ENCODE measurements at regions not wholly inside any gene's neighbourhood (a gene's known extent, or its start where the extent isn't known, plus 50 kb on each side); places are given as distances from the start of the nearest gene placed in this dataset.
"Not testable (repeated sequence)": the region's sequence is repeated elsewhere in the genome, so short reads cannot be mapped to it uniquely, and the experiment has no call there.

DNA sequence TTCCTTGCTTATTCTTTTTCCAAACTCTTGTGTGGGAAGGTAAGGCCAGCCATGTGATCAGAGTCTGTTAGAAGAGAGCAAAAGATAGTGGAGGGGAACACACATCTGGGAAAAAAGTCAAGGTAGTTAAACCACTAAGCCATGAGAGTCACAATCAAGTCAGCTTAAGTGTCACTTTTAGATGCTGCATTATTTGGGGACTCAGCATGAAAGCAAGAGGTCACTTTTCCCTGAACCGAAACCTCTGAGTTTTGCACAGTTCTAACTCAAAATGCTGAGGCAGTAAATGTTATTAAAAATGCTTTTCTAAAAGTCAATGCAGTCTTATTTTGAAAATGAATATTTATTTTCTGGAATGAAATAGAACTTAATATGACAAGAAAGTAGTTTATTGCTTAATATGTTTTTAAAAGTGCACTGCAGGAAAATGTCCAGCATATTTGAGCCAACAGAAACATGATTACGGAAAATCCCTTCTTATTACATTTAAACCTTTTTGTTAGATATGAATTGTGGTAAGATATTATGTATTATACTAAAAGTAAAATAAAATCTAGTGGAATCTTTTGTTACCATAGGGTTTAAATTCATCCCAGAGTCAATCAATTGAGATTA is 69.3 kb downstream of the RBM11 start:
- H3K79me2 ChIP-seq (ENCODE audit: insufficient read depth, low read depth): no peaks in the 10 kb centered on the region
- TF ChIP-seq, protein P1, sequence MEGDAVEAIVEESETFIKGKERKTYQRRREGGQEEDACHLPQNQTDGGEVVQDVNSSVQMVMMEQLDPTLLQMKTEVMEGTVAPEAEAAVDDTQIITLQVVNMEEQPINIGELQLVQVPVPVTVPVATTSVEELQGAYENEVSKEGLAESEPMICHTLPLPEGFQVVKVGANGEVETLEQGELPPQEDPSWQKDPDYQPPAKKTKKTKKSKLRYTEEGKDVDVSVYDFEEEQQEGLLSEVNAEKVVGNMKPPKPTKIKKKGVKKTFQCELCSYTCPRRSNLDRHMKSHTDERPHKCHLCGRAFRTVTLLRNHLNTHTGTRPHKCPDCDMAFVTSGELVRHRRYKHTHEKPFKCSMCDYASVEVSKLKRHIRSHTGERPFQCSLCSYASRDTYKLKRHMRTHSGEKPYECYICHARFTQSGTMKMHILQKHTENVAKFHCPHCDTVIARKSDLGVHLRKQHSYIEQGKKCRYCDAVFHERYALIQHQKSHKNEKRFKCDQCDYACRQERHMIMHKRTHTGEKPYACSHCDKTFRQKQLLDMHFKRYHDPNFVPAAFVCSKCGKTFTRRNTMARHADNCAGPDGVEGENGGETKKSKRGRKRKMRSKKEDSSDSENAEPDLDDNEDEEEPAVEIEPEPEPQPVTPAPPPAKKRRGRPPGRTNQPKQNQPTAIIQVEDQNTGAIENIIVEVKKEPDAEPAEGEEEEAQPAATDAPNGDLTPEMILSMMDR (conservative IDR thresholded peaks at IDR 0.05; ENCODE audit: low read depth, low read length): no peak
- H2AFZ ChIP-seq (ENCODE audit: low read depth): peak overlapping the region; percentile 38; the same call in 1 of the 2 replicates
- H4K20me1 ChIP-seq (ENCODE audit: insufficient read depth): no peaks in the 10 kb centered on the region
- no peaks in the 10 kb centered on the region for H3K27me3 ChIP-seq (ENCODE audit: insufficient read depth, low read depth)
- peaks cover 44% of the 10 kb centered on the region for H3K4me1 ChIP-seq (ENCODE audit: low read depth, poor library complexity, severe bottlenecking)
- peak overlapping the region; percentile 24; the same call in 1 of the 2 replicates for H3K9ac ChIP-seq
- no peak overlapping the region for H3K4me3 ChIP-seq (IDR thresholded peaks at IDR 0.05; ENCODE audit: insufficient read depth, low read depth, low read length)
- H3K36me3 ChIP-seq (ENCODE audit: insufficient read depth): no peaks in the 10 kb centered on the region
- peak overlapping the region; percentile 60 for H3K4me2 ChIP-seq
- peak overlapping the region; percentile 74 for H3K27ac ChIP-seq

DNA sequence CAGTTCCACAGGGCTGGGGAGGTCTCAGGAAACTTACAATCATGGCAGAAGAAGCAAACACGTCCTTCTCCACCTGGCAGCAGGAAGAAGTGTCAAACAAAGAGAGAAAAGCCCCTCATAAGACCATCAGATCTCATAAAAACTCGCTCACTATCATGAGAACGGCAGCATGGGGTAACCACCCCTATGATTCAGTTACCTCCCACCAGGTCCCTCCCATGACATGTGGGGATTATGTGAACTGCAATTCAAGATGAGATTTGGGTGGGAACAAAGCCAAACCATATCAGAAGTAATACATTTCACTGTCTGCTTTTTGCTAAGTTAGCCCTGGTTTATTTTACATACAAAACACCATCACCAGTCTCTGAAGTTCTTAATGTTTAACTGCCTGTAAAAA is 68.5 kb downstream of the RBM11 start:
- Histone ChIP-seq H3K27me3 (ENCODE audit: insufficient read depth, low read depth) (no peaks in the 10 kb centered on the region), H3K4me2 (peak overlapping the region; percentile 60), H2AFZ (ENCODE audit: low read depth) (peak overlapping the region; percentile 38), H3K4me3 (IDR thresholded peaks at IDR 0.05; ENCODE audit: insufficient read depth, low read depth, low read length) (no peak overlapping the region), H3K36me3 (ENCODE audit: insufficient read depth) (no peaks in the 10 kb centered on the region), H3K9ac (peak overlapping the region; percentile 24; the same call in 1 of the 2 replicates), H3K4me1 (ENCODE audit: low read depth, poor library complexity, severe bottlenecking) (peaks cover 44% of the 10 kb centered on the region), H4K20me1 (ENCODE audit: insufficient read depth) (no peaks in the 10 kb centered on the region), H3K79me2 (ENCODE audit: insufficient read depth, low read depth) (no peaks in the 10 kb centered on the region), H3K27ac (peak overlapping the region; percentile 74)
- TF ChIP-seq, protein P1 (conservative IDR thresholded peaks at IDR 0.05; ENCODE audit: low read depth, low read length): no peak

DNA sequence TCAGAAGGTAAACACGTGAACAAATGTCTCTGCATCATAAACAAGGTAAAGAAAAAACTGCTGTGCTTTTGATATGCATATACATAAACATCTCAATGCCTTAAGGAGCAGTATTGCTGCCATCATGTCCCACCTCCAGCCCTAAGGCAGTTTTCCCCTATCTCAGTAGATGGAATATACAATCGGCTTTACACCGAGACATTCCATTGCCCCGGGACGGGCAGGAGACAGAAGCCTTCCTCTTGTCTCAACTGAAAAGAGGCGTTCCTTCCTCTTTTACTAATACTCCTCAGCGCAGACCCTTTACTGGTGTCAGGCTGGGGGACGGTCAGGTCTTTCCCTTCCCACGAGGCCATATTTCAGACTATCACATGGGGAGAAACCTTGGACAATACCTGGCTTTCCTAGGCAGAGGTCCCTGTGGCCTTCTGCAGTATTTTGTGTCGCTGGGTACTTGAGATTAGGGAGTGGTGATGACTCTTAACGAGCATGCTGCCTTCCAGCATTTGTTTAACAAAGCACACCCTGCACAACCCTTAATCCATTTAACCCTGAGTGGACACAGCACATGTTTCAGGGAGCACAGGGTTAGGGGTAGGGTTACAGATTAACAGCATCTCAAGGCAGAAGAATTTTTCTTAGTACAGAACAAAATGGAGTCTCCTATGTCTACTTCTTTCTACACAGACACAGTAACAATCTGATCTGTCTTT is 65.4 kb downstream of the RBM11 start:
- H3K36me3 ChIP-seq (ENCODE audit: insufficient read depth); H4K20me1 ChIP-seq (ENCODE audit: insufficient read depth); H3K27ac ChIP-seq; H3K9ac ChIP-seq; H3K4me2 ChIP-seq; H2AFZ ChIP-seq (ENCODE audit: low read depth); H3K27me3 ChIP-seq (ENCODE audit: insufficient read depth, low read depth); H3K79me2 ChIP-seq (ENCODE audit: insufficient read depth, low read depth); H3K4me3 ChIP-seq (IDR thresholded peaks at IDR 0.05; ENCODE audit: insufficient read depth, low read depth, low read length): not testable (repeated sequence)
- peaks cover 35% of the 10 kb centered on the region for H3K4me1 ChIP-seq (ENCODE audit: low read depth, poor library complexity, severe bottlenecking)
